Neural cell (in vitro differentiated cells): ENCODE measurements at regions not wholly inside any gene's neighbourhood (a gene's known extent, or its start where the extent isn't known, plus 50 kb on each side); places are given as distances from the start of the nearest gene placed in this dataset.

Experiments used
- H2AFZ ChIP-seq: fragments of 200-600, 300-800 bp; sonication (generic), shearing (Covaris generic); 2 replicates; pipeline ENCODE4 v1.6.0; 2014; ENCODE audit warnings: low read depth, mild to moderate bottlenecking, antibody characterized with exemption, low read length, moderate library complexity
- H3F3A ChIP-seq: fragments of 200-600 bp; shearing (Covaris generic); 2 replicates; pipeline ENCODE4 v1.6.1; 2016; ENCODE audit warnings: mild to moderate bottlenecking, moderate library complexity, mixed read lengths, antibody characterized with exemption, low read length; ENCODE audit not compliant: insufficient read depth, poor library complexity, severe bottlenecking
- H3K27ac ChIP-seq: fragments of 200-600, 300-800 bp; sonication (generic), shearing (Covaris generic); 2 replicates; pipeline ENCODE4 v1.5.1; 2014; ENCODE audit warnings: mild to moderate bottlenecking, low read length, moderate library complexity
- H3K27me3 ChIP-seq: fragments of 300-800, 200-600 bp; sonication (generic), shearing (Covaris generic); 2 replicates; pipeline ENCODE4 v1.6.0; 2014; ENCODE audit warnings: mild to moderate bottlenecking, low read depth, low read length, moderate library complexity; ENCODE audit not compliant: insufficient read depth
- H3K36me3 ChIP-seq: fragments of 300-800, 200-600 bp; sonication (generic), shearing (Covaris generic); 2 replicates; pipeline ENCODE4 v1.5.1; 2014; ENCODE audit warnings: mild to moderate bottlenecking, antibody characterized with exemption, low read length, moderate library complexity; ENCODE audit not compliant: insufficient read depth
- H3K4me2 ChIP-seq: fragments of 300-800, 200-600 bp; sonication (generic), shearing (Covaris generic); 2 replicates; pipeline ENCODE4 v1.6.0; 2014; ENCODE audit warnings: mild to moderate bottlenecking, low read length
- H3K4me3 ChIP-seq: fragments of 300-800, 200-600 bp; sonication (generic), shearing (Covaris generic); 2 replicates; pipeline ENCODE4 v1.5.1; 2014; ENCODE audit warnings: mild to moderate bottlenecking, low read length, moderate library complexity
- H3K79me2 ChIP-seq: fragments of 200-600 bp; shearing (Covaris generic); replicated peaks from 2 replicates; pipeline ENCODE4 v1.6.0; 2014; ENCODE audit warnings: mild to moderate bottlenecking, low read length, moderate library complexity; ENCODE audit not compliant: insufficient read depth
- H3K9ac ChIP-seq: fragments of 300-800, 200-600 bp; sonication (generic), shearing (Covaris generic); 2 replicates; pipeline ENCODE4 v1.6.1; 2016; ENCODE audit warnings: mild to moderate bottlenecking, low read length, mixed read lengths
- H3K9me2 ChIP-seq: fragments of 200-600 bp; shearing (Covaris generic); 2 replicates; pipeline ENCODE4 v1.6.1; 2016; ENCODE audit warnings: mild to moderate bottlenecking, low read length, mixed read lengths; ENCODE audit not compliant: insufficient read depth
- H3K9me3 ChIP-seq: fragments of 200-600, 300-800 bp; sonication (generic), shearing (Covaris generic); 2 replicates; pipeline ENCODE4 v1.6.1; 2016; ENCODE audit warnings: mild to moderate bottlenecking, mixed run types, low read length, moderate library complexity, mixed read lengths
- H4K20me1 ChIP-seq: fragments of 200-600 bp; shearing (Covaris generic); 2 replicates; pipeline ENCODE4 v1.6.1; 2016; ENCODE audit warnings: mild to moderate bottlenecking, mixed run types; ENCODE audit not compliant: insufficient read depth
- EP300 ChIP-seq: fragments of 450-650 bp; conservative IDR thresholded peaks from 2 replicates; pipeline ENCODE4 v1.6.1; 2014; ENCODE audit warnings: antibody characterized with exemption, mild to moderate bottlenecking, moderate library complexity; ENCODE audit not compliant: poor library complexity, severe bottlenecking
- EZH2 ChIP-seq: fragments of 200-600, 300-800 bp; shearing (Covaris generic), sonication (generic); IDR thresholded peaks from 2 replicates; pipeline ENCODE4 v1.6.1; 2014; ENCODE audit warnings: antibody characterized with exemption, low read length, borderline replicate concordance, mild to moderate bottlenecking; ENCODE audit not compliant: insufficient read depth, poor library complexity, severe bottlenecking
- MXI1 ChIP-seq: fragments of 450-650 bp; conservative IDR thresholded peaks from 2 replicates; pipeline ENCODE4 v1.6.1; 2014; ENCODE audit warnings: antibody characterized with exemption, mild to moderate bottlenecking; ENCODE audit not compliant: poor library complexity, severe bottlenecking
- POLR2AphosphoS5 ChIP-seq: IDR thresholded peaks from 2 replicates; pipeline ENCODE4 v1.6.1; 2012
- RAD21 ChIP-seq: fragments of 450-650 bp; conservative IDR thresholded peaks from 2 replicates; pipeline ENCODE4 v1.6.1; 2014; ENCODE audit warnings: antibody characterized with exemption, mild to moderate bottlenecking, moderate library complexity
- SMC3 ChIP-seq: fragments of 450-650 bp; conservative IDR thresholded peaks from 2 replicates; pipeline ENCODE4 v1.6.1; 2014; ENCODE audit warnings: antibody characterized with exemption, mild to moderate bottlenecking, moderate library complexity; ENCODE audit not compliant: poor library complexity
- TAF1 ChIP-seq: IDR thresholded peaks from 2 replicates; pipeline ENCODE4 v1.6.1; 2012; ENCODE audit warnings: low read depth
- TF ChIP-seq, protein P1 (sequence below): fragments of 450-650 bp; IDR thresholded peaks from 2 replicates; pipeline ENCODE4 v1.5.1; 2014; ENCODE audit warnings: antibody characterized with exemption, mild to moderate bottlenecking, moderate library complexity; ENCODE audit not compliant: poor library complexity, severe bottlenecking
- TF ChIP-seq, protein P2 (sequence below): IDR thresholded peaks from 2 replicates; pipeline ENCODE4 v1.6.1; 2012; ENCODE audit warnings: borderline replicate concordance

DNA sequence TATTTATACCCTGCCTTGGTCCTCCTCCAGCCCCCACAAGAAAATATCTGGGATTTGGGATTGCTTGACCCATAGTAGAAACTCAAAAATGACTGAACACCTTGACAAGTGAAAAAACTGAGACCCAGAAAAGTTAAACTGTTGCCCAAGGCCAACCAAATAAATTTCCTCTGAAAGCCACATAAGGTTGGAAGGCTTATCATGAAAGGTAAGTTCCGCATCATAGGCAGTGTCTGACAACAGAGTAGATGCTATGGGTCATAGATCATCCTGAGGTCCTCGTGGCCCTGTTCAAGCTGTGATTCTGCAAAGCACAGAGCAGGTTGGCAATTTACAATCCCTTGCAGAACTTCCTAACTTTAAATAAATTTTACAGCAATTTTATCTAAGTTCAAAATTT, 140.8 kb upstream of the TSC22D2 start:
- H4K20me1 ChIP-seq: no peaks in the 10 kb centered on the region
- TF ChIP-seq TAF1 (no peak), EZH2 (no peak), EP300 (no peak), RAD21 (no peak), MXI1 (no peak), SMC3 (no peak), POLR2AphosphoS5 (no peak)
- TF ChIP-seq, protein P1, sequence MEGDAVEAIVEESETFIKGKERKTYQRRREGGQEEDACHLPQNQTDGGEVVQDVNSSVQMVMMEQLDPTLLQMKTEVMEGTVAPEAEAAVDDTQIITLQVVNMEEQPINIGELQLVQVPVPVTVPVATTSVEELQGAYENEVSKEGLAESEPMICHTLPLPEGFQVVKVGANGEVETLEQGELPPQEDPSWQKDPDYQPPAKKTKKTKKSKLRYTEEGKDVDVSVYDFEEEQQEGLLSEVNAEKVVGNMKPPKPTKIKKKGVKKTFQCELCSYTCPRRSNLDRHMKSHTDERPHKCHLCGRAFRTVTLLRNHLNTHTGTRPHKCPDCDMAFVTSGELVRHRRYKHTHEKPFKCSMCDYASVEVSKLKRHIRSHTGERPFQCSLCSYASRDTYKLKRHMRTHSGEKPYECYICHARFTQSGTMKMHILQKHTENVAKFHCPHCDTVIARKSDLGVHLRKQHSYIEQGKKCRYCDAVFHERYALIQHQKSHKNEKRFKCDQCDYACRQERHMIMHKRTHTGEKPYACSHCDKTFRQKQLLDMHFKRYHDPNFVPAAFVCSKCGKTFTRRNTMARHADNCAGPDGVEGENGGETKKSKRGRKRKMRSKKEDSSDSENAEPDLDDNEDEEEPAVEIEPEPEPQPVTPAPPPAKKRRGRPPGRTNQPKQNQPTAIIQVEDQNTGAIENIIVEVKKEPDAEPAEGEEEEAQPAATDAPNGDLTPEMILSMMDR: no peak
- TF ChIP-seq, protein P2, sequence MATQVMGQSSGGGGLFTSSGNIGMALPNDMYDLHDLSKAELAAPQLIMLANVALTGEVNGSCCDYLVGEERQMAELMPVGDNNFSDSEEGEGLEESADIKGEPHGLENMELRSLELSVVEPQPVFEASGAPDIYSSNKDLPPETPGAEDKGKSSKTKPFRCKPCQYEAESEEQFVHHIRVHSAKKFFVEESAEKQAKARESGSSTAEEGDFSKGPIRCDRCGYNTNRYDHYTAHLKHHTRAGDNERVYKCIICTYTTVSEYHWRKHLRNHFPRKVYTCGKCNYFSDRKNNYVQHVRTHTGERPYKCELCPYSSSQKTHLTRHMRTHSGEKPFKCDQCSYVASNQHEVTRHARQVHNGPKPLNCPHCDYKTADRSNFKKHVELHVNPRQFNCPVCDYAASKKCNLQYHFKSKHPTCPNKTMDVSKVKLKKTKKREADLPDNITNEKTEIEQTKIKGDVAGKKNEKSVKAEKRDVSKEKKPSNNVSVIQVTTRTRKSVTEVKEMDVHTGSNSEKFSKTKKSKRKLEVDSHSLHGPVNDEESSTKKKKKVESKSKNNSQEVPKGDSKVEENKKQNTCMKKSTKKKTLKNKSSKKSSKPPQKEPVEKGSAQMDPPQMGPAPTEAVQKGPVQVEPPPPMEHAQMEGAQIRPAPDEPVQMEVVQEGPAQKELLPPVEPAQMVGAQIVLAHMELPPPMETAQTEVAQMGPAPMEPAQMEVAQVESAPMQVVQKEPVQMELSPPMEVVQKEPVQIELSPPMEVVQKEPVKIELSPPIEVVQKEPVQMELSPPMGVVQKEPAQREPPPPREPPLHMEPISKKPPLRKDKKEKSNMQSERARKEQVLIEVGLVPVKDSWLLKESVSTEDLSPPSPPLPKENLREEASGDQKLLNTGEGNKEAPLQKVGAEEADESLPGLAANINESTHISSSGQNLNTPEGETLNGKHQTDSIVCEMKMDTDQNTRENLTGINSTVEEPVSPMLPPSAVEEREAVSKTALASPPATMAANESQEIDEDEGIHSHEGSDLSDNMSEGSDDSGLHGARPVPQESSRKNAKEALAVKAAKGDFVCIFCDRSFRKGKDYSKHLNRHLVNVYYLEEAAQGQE: no peak

DNA sequence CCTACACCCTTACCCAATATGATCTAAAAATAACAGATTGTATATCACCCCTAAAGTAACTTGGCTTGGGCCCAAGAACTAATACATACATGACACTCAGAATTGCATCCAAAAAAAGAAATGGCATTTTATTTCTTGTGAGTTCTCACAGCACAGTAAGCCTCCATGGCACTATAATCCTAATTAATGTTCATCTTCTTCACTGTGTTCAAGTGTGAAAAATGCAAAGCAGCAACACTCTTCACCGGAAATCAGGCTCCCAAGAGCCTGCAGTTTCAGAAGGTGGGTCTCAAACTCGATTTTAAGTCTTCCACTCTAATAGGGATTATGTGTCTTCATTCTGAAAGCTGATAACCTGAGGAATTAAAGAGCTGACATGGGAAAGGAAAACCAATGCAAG, 142.8 kb upstream of the TSC22D2 start:
- Histone ChIP-seq H3K9me2 (no peaks in the 10 kb centered on the region), H3K36me3 (no peaks in the 10 kb centered on the region), H3K27ac (no peak overlapping the region), H3K27me3 (no peaks in the 10 kb centered on the region), H3K9me3 (no peaks in the 10 kb centered on the region), H3K4me2 (no peak overlapping the region), H3K79me2 (no peaks in the 10 kb centered on the region), H3F3A (no peaks in the 10 kb centered on the region), H2AFZ (no peak overlapping the region), H3K4me3 (no peak overlapping the region), H4K20me1 (no peaks in the 10 kb centered on the region), H3K9ac (no peak overlapping the region)
- TF ChIP-seq, protein P2: no peak
- TF ChIP-seq POLR2AphosphoS5 (no peak), MXI1 (no peak), EZH2 (no peak), RAD21 (no peak), EP300 (no peak), SMC3 (no peak), TAF1 (no peak)
- TF ChIP-seq, protein P1: no peak

More for the DNA sequence above, 140.8 kb upstream of the TSC22D2 start:
- H3K27me3 ChIP-seq: no peaks in the 10 kb centered on the region
- H3K9me2 ChIP-seq: no peaks in the 10 kb centered on the region
- H3K4me3 ChIP-seq: no peak overlapping the region
- H3K36me3 ChIP-seq: no peaks in the 10 kb centered on the region
- no peaks in the 10 kb centered on the region for H3K9me3 ChIP-seq
- H3K79me2 ChIP-seq: no peaks in the 10 kb centered on the region
- no peaks in the 10 kb centered on the region for H3F3A ChIP-seq
- no peak overlapping the region for H3K9ac ChIP-seq
- no peak overlapping the region for H3K4me2 ChIP-seq
- H3K27ac ChIP-seq: no peak overlapping the region
- H2AFZ ChIP-seq: no peak overlapping the region
